ENCODE measurements at regions not wholly inside any gene's neighbourhood (a gene's known extent, or its start where the extent isn't known, plus 50 kb on each side); places are given as distances from the start of the nearest gene placed in this dataset.

GRCh38 chr3:83251490-83251889, 1490.0 kb upstream of the GBE1 start:
- H4K20me1 ChIP-seq (ENCODE audit: insufficient read depth): no peaks in the 10 kb centered on the region
- H3K4me2 ChIP-seq (ENCODE audit: unreplicated experiment): no peak overlapping the region
- H3K4me1 ChIP-seq (ENCODE audit: insufficient read depth): no peaks in the 10 kb centered on the region
- DNase-seq: no peak
- H2AFZ ChIP-seq: no peak overlapping the region
- no peaks in the 10 kb centered on the region for H3K9me3 ChIP-seq (ENCODE audit: low read depth)
- no peak overlapping the region for H3K9ac ChIP-seq
- in situ Hi-C loops (cut with MboI): no loop called here
- no peaks in the 10 kb centered on the region for H3K27me3 ChIP-seq (replicated peaks; ENCODE audit: insufficient read depth)
- no peak for TF ChIP-seq EZH2 (IDR thresholded peaks at IDR 0.05; ENCODE audit: insufficient read depth, poor library complexity, severe bottlenecking)
- no peak for TF ChIP-seq EZH2phosphoT487 (IDR thresholded peaks at IDR 0.05; ENCODE audit: insufficient read depth, low read depth)
- no peaks in the 10 kb centered on the region for H3K9me2 ChIP-seq (ENCODE audit: insufficient read depth)
- no peaks in the 10 kb centered on the region for H3K36me3 ChIP-seq (ENCODE audit: low read depth)
- no peaks in the 10 kb centered on the region for H3F3A ChIP-seq (ENCODE audit: insufficient read depth)
- no peak overlapping the region for H3K27ac ChIP-seq
- 54 to 56% methylated on average over 5 of the region's 5 CpGs for WGBS, 2 experiments (ENCODE audit: low coverage in 1 of 2, low lambda C conversion rate in 2 of 2, missing lambda C conversion rate in 2 of 2)
- no peak overlapping the region for H3K4me3 ChIP-seq
- no peaks in the 10 kb centered on the region for H3K79me2 ChIP-seq (ENCODE audit: insufficient read depth)

- WGBS, 2 experiments (ENCODE audit: low coverage in 1 of 2, low lambda C conversion rate in 2 of 2, missing lambda C conversion rate in 2 of 2): 11 to 35% methylated on average over 1 of the region's 1 CpG
- no peaks in the 10 kb centered on the region for H3K36me3 ChIP-seq (ENCODE audit: low read depth)
- no peak for DNase-seq
- no peak overlapping the region for H3K9ac ChIP-seq
- no peak overlapping the region for H3K27ac ChIP-seq
- no peak overlapping the region for H2AFZ ChIP-seq
- H3K9me3 ChIP-seq (ENCODE audit: low read depth): no peaks in the 10 kb centered on the region
- no peaks in the 10 kb centered on the region for H3F3A ChIP-seq (ENCODE audit: insufficient read depth)
- no peaks in the 10 kb centered on the region for H3K79me2 ChIP-seq (ENCODE audit: insufficient read depth)
- in situ Hi-C loops (cut with MboI): no loop called here
- TF ChIP-seq EZH2 (IDR thresholded peaks at IDR 0.05; ENCODE audit: insufficient read depth, poor library complexity, severe bottlenecking): no peak
- TF ChIP-seq EZH2phosphoT487 (IDR thresholded peaks at IDR 0.05; ENCODE audit: insufficient read depth, low read depth): no peak
- H3K27me3 ChIP-seq (replicated peaks; ENCODE audit: insufficient read depth): no peaks in the 10 kb centered on the region
- no peak overlapping the region for H3K4me2 ChIP-seq (ENCODE audit: unreplicated experiment)
- no peaks in the 10 kb centered on the region for H4K20me1 ChIP-seq (ENCODE audit: insufficient read depth)
- H3K4me1 ChIP-seq (ENCODE audit: insufficient read depth): no peaks in the 10 kb centered on the region
- no peak overlapping the region for H3K4me3 ChIP-seq
- no peaks in the 10 kb centered on the region for H3K9me2 ChIP-seq (ENCODE audit: insufficient read depth)
These were observed 1489.2 kb upstream of the GBE1 start for GRCh38 chr3:83250613-83251012.

- H3K4me1 ChIP-seq (ENCODE audit: insufficient read depth): no peaks in the 10 kb centered on the region
- no peak overlapping the region for H2AFZ ChIP-seq
- H3K9ac ChIP-seq: no peak overlapping the region
- in situ Hi-C loops (cut with MboI): no loop called here
- H3F3A ChIP-seq (ENCODE audit: insufficient read depth): no peaks in the 10 kb centered on the region
- H3K79me2 ChIP-seq (ENCODE audit: insufficient read depth): no peaks in the 10 kb centered on the region
- no peaks in the 10 kb centered on the region for H3K36me3 ChIP-seq (ENCODE audit: low read depth)
- no peak for DNase-seq
- no peaks in the 10 kb centered on the region for H4K20me1 ChIP-seq (ENCODE audit: insufficient read depth)
- no peak overlapping the region for H3K4me2 ChIP-seq (ENCODE audit: unreplicated experiment)
- no peak overlapping the region for H3K4me3 ChIP-seq
- H3K27me3 ChIP-seq (replicated peaks; ENCODE audit: insufficient read depth): no peaks in the 10 kb centered on the region
- WGBS, 2 experiments (ENCODE audit: low coverage in 1 of 2, low lambda C conversion rate in 2 of 2, missing lambda C conversion rate in 2 of 2): 9 to 16% methylated on average over 3 of the region's 3 CpGs
- no peaks in the 10 kb centered on the region for H3K9me3 ChIP-seq (ENCODE audit: low read depth)
- TF ChIP-seq EZH2 (IDR thresholded peaks at IDR 0.05; ENCODE audit: insufficient read depth, poor library complexity, severe bottlenecking): no peak
- no peak for TF ChIP-seq EZH2phosphoT487 (IDR thresholded peaks at IDR 0.05; ENCODE audit: insufficient read depth, low read depth)
- H3K9me2 ChIP-seq (ENCODE audit: insufficient read depth): no peaks in the 10 kb centered on the region
- no peak overlapping the region for H3K27ac ChIP-seq
These were observed 1487.0 kb upstream of the GBE1 start for GRCh38 chr3:83248454-83248853.

GRCh38 chr3:83235180-83235814, 1473.9 kb upstream of the GBE1 start:
- no peaks in the 10 kb centered on the region for H3K9me2 ChIP-seq (ENCODE audit: insufficient read depth)
- 37 to 50% methylated on average over 4 of the region's 4 CpGs for WGBS, 2 experiments (ENCODE audit: low coverage in 1 of 2, low lambda C conversion rate in 2 of 2, missing lambda C conversion rate in 2 of 2)
- H4K20me1 ChIP-seq (ENCODE audit: insufficient read depth): no peaks in the 10 kb centered on the region
- no peaks in the 10 kb centered on the region for H3F3A ChIP-seq (ENCODE audit: insufficient read depth)
- no peaks in the 10 kb centered on the region for H3K27me3 ChIP-seq (replicated peaks; ENCODE audit: insufficient read depth)
- H3K4me3 ChIP-seq: no peak overlapping the region
- H3K79me2 ChIP-seq (ENCODE audit: insufficient read depth): no peaks in the 10 kb centered on the region
- H3K4me2 ChIP-seq (ENCODE audit: unreplicated experiment): no peak overlapping the region
- no peak overlapping the region for H3K9ac ChIP-seq
- in situ Hi-C loops (cut with MboI): no loop called here
- H3K9me3 ChIP-seq (ENCODE audit: low read depth): no peaks in the 10 kb centered on the region
- no peak overlapping the region for H2AFZ ChIP-seq
- TF ChIP-seq EZH2 (IDR thresholded peaks at IDR 0.05; ENCODE audit: insufficient read depth, poor library complexity, severe bottlenecking): no peak
- no peak overlapping the region for H3K27ac ChIP-seq
- no peak for DNase-seq
- no peaks in the 10 kb centered on the region for H3K36me3 ChIP-seq (ENCODE audit: low read depth)
- no peaks in the 10 kb centered on the region for H3K4me1 ChIP-seq (ENCODE audit: insufficient read depth)

- WGBS, 2 experiments (ENCODE audit: low coverage in 1 of 2, low lambda C conversion rate in 2 of 2, missing lambda C conversion rate in 2 of 2): 32% methylated on average over 6 of the region's 6 CpGs
These were observed 1472.3 kb upstream of the GBE1 start for GRCh38 chr3:83233715-83234114.

More at GRCh38 chr3:83233715-83234114, 1472.3 kb upstream of the GBE1 start:
- no peaks in the 10 kb centered on the region for H3K4me1 ChIP-seq (ENCODE audit: insufficient read depth)
- no peak overlapping the region for H2AFZ ChIP-seq
- H3K9me2 ChIP-seq (ENCODE audit: insufficient read depth): no peaks in the 10 kb centered on the region
- in situ Hi-C loops (cut with MboI): no loop called here
- no peaks in the 10 kb centered on the region for H3K79me2 ChIP-seq (ENCODE audit: insufficient read depth)
- no peak overlapping the region for H3K9ac ChIP-seq
- H3K27ac ChIP-seq: no peak overlapping the region
- no peak for TF ChIP-seq EZH2phosphoT487 (IDR thresholded peaks at IDR 0.05; ENCODE audit: insufficient read depth, low read depth)
- TF ChIP-seq EZH2 (IDR thresholded peaks at IDR 0.05; ENCODE audit: insufficient read depth, poor library complexity, severe bottlenecking): no peak
- no peaks in the 10 kb centered on the region for H3K9me3 ChIP-seq (ENCODE audit: low read depth)
- DNase-seq: no peak
- H3K4me3 ChIP-seq: no peak overlapping the region
- no peaks in the 10 kb centered on the region for H3K27me3 ChIP-seq (replicated peaks; ENCODE audit: insufficient read depth)
- H3F3A ChIP-seq (ENCODE audit: insufficient read depth): no peaks in the 10 kb centered on the region
- no peaks in the 10 kb centered on the region for H4K20me1 ChIP-seq (ENCODE audit: insufficient read depth)
- H3K4me2 ChIP-seq (ENCODE audit: unreplicated experiment): no peak overlapping the region
- no peaks in the 10 kb centered on the region for H3K36me3 ChIP-seq (ENCODE audit: low read depth)
